SK-N-SH treated with all-trans-retinoic acid at 6 μM for 48 hours (cell line): ENCODE measurements at regions not wholly inside any gene's neighbourhood (a gene's known extent, or its start where the extent isn't known, plus 50 kb on each side); places are given as distances from the start of the nearest gene placed in this dataset.

Source experiments
- CSDC2 ChIP-seq: fragments of 250-450 bp; sonication (Bioruptor Pico); IDR thresholded peaks from 2 replicates; pipeline ENCODE4 v1.5.0; 2020; ENCODE audit warnings: mild to moderate bottlenecking, moderate library complexity
- GLIS3 ChIP-seq: fragments of 250-450 bp; sonication (Bioruptor Pico); IDR thresholded peaks from 2 replicates; pipeline ENCODE4 v1.5.0; 2020; ENCODE audit warnings: mild to moderate bottlenecking, moderate library complexity
- PATZ1 ChIP-seq: fragments of 250-450 bp; sonication (Bioruptor Pico); IDR thresholded peaks from 2 replicates; pipeline ENCODE4 v1.8.0; 2020; ENCODE audit warnings: mild to moderate bottlenecking, moderate library complexity, borderline replicate concordance
- TSHZ2 ChIP-seq: fragments of 250-450 bp; sonication (Bioruptor Pico); IDR thresholded peaks from 2 replicates; pipeline ENCODE4 v1.5.0; 2020; ENCODE audit warnings: mild to moderate bottlenecking, moderate library complexity
- ZC3H10 ChIP-seq: fragments of 250-450 bp; sonication (Bioruptor Pico); IDR thresholded peaks from 2 replicates; pipeline ENCODE4 v1.5.1; 2021; ENCODE audit warnings: mild to moderate bottlenecking, moderate library complexity

GRCh38 chr11:76724171-76724768, 53.7 kb upstream of the LRRC32 start:
- no peak for TF ChIP-seq PATZ1 (CRISPR knock-in tag)
- no peak for TF ChIP-seq GLIS3 (CRISPR knock-in tag)
- TF ChIP-seq TSHZ2 (CRISPR knock-in tag), result no peak
- no peak for TF ChIP-seq ZC3H10 (CRISPR knock-in tag)
- no peak for TF ChIP-seq CSDC2 (CRISPR knock-in tag)
